Stimulated activated CD4-positive, alpha-beta T cell treated with anti-CD3 and anti-CD28 coated beads, Interleukin-2, amount 100 ng/mL, for 24 hours (primary cell): ENCODE measurements at regions not wholly inside any gene's neighbourhood (a gene's known extent, or its start where the extent isn't known, plus 50 kb on each side); places are given as distances from the start of the nearest gene placed in this dataset.
A peak's percentile ranks its signal among the peaks of the same experiment; 100 is the strongest.

Experiments
- DNase-seq, 2 donors: peaks; one replicate each; pipeline ENCODE4 v3.0.0-alpha.2; 2020

DNA sequence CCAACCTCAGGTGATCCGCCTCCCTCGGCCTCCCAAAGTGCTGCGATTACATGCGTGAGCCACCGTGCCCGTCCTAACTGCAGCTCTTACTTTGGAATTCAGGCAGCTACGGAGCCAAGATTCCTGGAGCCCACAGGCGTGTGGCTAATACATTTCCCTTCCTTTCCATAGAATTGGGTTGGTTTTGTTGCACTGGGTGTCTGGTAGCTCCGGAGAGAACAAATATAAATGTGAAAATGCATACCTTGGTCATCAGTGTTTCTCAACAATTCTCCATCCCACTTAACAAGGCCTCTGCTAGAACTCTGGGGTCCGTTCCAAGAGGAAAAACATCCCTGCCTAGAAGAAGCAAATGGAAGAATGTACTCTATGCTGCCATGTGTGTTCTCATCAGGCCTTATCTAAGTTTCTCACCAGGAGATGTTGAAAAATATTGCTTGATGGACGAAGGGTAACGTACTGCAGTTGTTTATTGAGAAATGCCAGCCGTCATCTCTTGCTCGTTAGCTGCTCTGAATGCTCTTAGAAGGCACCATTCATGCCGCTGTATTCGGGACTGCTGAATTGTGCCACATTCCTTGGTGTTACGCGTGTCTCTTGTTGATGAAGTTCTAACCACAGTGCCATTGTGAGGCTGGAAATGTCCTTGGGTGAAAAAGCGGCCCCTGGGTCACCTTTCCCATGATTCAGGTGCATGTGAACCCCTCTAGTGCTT lies 50.5 kb upstream of the CD99 start:
- no peak for DNase-seq

DNA sequence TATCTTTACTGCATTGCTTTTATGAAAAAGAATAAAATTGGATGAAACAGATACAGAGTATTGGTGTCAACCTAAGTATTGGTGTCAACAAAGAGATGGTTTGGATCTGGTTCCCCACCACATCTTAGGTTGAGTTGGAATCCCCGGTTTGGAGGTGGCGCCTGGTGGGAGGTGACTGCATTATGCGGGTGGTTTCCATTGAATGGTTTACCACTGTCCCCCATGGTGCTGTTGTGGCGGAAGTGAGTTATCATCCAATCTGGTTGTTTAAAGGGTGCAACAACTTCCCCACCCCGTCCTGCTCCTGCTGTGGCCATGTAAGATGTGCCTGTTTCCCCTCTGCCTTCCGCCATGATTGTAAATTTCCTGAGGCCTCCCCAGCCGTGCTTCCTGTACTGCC lies 52.8 kb upstream of the CD99 start:
- DNase-seq = no peak

DNA sequence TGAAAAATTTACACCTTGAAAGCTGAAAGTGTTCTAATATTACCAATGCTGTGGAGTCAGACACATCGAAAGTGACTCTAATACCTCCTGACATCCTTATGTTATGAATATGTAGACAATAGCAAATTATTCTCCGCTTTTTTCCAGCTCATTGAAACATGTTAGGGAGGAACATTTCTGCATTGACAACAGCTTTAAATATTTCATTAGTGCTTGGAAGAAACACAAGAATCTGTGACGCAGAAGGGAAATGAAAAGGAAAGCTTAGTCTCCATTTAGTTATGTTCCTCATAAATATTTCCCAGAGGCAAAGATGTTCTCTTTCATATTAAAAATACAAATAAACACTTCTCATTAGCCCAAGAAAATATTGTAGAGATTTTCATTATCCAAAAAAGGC lies 55.8 kb upstream of the CD99 start:
- DNase-seq = no peak

- DNase-seq = no peak
These were observed 58.3 kb upstream of the CD99 start for GRCh38 chrX:2632533-2633504.

DNA sequence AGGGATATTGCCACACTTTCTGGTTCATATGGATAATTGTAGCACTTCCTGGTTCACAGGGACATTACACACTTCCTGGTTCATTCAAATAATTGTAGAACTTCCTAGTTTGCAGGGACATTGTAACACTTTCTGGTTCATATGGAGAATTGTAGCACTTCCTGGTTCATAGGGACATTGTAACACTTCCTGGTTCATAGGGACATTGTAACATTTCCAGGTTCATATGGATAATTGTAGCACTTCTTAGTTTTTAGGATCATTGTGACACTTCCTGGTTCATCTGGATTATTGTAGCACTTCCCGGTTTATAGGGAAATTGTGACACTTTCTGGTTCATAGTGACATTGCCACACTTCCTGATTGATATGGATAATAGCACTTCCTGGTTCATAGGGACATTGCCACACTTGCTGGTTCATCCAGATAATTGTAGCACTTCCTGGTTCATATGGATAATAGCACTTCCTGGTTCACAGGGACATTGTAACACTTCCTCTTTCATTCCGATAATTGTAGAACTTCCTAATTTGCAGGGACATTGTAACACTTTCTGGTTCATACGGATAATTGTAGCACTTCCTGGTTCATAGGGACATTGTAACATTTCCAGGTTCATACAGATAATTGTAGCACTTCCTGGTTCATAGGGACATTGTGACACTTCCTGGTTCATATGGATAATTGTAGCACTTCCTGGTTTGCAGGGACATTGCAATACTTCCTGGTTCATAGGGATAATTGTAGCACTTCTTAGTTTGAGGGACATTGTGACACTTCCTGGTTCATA lies 59.2 kb upstream of the CD99 start:
- no peak for DNase-seq

GRCh38 chrX:2630935-2631742 lies 60.0 kb upstream of the CD99 start:
- DNase-seq = peak in 1 of 2 donors; percentile 44

GRCh38 chrX:2630008-2630934 lies 60.8 kb upstream of the CD99 start:
- DNase-seq = peak; percentile 23 to 63

GRCh38 chrX:2629316-2630007 lies 61.6 kb upstream of the CD99 start:
- no peak for DNase-seq

- DNase-seq = no peak
These were observed 62.3 kb upstream of the CD99 start for GRCh38 chrX:2628751-2629315.

- peak; percentile 49 to 60 for DNase-seq
These were observed 63.7 kb upstream of the CD99 start for GRCh38 chrX:2627272-2627867.

- DNase-seq = no peak
These were observed 64.3 kb upstream of the CD99 start for GRCh38 chrX:2626750-2627149.

GRCh38 chrX:2620576-2620975 lies 70.5 kb upstream of the CD99 start:
- DNase-seq = no peak

GRCh38 chrX:2618516-2618915 lies 72.6 kb upstream of the CD99 start:
- DNase-seq = no peak

DNA sequence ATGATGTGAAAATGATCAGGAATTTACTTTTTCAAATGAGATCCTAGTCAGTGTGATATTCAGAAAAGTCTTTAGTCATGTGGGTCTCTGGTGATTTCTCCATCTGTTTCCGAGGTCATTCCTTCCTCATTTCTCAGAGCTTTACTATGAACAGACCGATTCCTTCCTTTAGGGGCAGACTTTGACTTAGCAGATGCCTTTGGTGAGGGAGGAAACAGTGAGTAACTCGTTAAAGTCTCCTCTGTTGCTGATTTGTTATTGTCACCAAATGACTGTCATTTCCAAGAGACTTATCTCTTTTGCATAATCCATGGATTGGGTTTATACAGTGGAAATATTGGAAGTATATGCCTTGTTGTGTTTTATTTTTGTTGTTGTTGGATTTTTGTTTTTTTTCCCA lies 76.2 kb upstream of the CD99 start:
- no peak for DNase-seq

GRCh38 chrX:2610246-2611170 lies 80.6 kb upstream of the CD99 start:
- no peak for DNase-seq

- DNase-seq = no peak
These were observed 81.5 kb upstream of the CD99 start for GRCh38 chrX:2609431-2610238.

DNA sequence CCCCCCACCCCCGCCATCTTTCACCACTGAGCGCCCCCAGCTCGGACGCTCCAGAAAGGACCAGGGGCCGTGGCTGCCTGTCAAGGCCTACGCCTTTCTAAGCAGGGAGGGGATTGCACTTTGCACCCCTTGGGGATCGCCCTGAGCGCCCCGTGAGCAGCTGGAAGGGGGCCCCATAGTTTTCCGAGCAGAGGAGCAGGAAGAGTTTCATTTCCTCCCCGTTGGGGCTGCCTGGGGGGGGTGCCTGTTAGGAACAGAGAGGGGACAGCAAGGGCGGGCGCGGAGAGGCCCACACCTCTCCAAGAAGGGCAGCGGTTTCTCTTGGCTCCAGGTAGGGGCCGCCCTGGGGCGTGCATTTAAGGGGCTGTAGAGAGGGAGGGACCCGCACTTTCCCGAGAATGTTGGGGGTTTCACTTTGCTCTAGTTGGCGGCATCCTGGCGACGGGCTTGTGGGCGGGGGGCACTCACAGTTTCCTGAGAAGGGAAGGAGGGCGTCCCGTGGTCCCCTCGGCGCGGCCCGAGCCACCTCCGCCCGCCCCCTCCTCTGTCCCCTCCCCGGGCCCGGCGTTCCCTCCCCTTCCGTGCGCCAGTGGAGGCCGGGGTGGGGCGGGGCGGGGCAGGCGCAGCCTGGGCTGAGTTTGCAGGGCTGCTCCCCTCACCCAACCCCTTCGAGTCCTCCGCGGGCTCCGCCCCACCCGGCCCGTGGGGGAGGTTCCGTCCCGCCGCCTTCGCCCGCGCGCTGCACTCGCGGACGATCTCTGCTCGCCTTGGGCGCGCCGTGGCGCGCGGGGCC lies 82.3 kb upstream of the CD99 start:
- DNase-seq = peak; percentile 89
